Astrocyte of the hippocampus (primary cell): ENCODE measurements at regions not wholly inside any gene's neighbourhood (a gene's known extent, or its start where the extent isn't known, plus 50 kb on each side); places are given as distances from the start of the nearest gene placed in this dataset.

ENCODE experiments used
- DNase-seq: peaks from one replicate; pipeline ENCODE4 v3.0.0; 2011; ENCODE audit warnings: low read depth, low spot score

DNA sequence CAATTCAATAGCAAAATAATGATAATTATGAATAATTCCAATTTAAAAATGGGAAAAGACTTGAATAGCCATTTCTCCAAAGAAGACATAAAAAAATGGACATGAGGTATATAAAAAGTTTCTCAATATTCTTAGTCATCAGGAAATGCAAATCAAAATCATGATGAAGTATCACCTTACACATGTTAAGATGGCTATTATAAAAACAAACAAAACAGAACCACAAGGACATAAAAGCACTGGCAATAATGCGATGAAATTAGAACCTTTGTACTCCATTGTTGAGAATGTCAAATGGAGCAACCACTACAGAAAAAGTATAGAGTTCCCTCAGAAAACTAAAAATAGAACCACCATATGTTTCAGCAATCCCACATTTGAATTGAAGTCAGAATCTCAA lies 1186.1 kb downstream of the SLITRK5 start:
- DNase-seq = no peak

- no peak for DNase-seq
These were observed 1191.0 kb downstream of the SLITRK5 start for GRCh38 chr13:88862095-88862620.

DNA sequence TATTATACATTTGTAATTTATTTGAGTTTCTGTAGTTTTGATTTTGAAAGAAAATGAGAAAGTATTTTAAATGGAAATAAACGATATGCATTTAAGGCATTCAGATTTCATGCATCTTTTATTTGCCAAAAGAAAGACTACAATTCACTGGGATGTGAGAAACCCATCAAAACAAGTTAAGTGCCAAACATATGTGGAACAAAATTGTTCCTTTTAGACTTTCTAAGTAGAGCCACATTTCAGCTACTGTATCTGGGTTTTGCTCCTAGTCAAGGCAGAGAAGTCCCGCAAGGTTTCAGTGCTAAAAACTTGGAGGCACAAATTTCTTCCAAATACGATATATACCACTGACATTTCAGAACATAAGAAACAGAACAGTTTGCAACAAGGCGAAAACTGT lies 1191.9 kb downstream of the SLITRK5 start:
- DNase-seq = no peak

DNA sequence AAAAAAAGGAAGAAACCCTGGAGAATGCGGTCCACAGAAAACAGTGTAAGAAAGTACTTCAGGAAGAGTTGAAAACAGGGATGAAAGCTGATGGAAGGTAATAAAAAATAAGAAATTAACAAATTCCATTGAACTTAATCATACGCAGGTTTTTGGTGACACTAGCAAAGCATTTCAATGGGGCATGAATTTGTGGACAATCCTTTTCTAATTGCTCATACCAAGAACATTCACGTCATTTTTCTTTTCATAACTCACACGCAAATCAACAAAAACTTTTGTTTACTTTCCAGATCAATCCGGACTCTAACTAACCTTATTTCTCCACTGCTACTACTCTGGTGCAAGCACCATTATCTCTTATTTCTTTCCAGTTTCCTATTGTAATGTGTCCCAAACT lies 1195.0 kb downstream of the SLITRK5 start:
- DNase-seq = peak; percentile 36

- no peak for DNase-seq
These were observed 1212.6 kb downstream of the SLITRK5 start for GRCh38 chr13:88883741-88884140.

- no peak for DNase-seq
These were observed 1216.0 kb downstream of the SLITRK5 start for GRCh38 chr13:88887045-88887662.

- no peak for DNase-seq
These were observed 1224.2 kb downstream of the SLITRK5 start for GRCh38 chr13:88895261-88895941.

GRCh38 chr13:88896466-88896865 lies 1225.3 kb downstream of the SLITRK5 start:
- DNase-seq = no peak

DNA sequence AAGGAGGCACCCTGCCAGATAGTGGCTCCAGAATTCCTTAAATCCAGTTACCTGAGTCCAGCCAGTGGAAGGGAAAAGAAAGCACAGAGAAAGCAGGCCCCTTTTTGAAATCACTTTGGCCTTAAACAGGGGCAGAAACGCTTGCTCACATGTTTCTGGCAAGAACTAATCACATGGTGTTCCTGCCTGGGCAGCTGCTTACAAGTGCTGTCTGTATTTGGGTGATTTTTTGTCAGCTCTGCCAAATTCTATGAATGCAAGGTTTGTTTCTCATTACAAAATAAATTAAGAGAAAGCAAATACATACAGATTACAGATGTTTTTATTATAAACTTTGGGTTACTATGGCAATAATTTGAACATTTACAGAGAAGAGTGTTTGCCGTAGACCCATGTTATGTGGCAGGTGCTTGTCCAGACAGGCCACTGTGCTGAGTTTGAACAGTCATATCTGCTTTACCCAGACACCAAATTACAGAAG lies 1237.8 kb downstream of the SLITRK5 start:
- DNase-seq = no peak

GRCh38 chr13:88919970-88920628 lies 1248.9 kb downstream of the SLITRK5 start:
- no peak for DNase-seq

DNA sequence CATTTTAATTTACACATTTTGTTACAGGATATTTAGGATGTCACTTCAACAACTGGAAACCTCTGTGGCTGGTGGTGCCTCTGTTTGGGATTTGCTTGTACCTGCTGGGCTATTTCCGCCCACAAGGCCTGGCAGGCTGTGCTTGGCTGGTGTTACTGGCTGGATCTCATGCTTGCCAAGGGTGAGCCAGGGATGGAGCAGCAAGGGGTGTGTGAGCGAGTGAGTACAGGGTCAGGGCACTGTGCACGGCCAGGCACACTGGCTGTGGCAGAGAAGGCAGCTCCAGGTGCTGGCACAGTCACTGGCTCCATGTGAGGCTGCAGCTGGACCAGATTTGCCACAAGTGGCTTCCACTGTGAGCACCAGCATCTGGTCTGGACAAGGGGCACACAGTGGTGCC lies 1254.8 kb downstream of the SLITRK5 start:
- DNase-seq = no peak

DNA sequence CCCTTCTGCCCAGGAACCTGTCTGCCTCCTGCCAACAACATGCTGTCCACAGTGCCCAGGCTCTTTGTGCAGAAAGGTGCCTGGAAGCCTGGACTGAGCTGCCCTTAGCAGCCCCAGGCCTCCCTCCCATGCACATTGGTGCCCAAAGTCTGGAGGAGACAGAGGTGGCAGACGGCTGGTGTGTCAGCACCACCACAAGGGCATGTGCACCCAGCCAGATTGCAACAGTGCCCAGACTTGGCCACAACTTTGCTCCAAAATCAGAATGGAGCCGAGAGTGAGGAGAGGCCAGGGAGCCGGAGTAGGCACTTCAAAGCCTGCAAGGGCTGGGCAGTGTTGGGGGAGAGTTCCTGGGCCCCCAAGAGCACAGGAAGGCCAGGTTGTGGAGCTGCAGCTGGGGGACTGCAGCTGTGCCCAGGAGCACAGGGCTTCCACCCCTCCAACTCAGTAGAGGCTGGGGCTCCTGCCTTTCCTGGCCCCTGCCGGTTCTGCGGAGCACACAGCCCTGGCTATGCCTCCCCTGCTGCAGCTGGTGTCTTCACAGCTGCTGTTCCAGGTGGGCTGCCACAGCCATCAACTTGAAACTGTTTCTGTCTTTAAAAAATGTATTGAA lies 1255.8 kb downstream of the SLITRK5 start:
- DNase-seq = no peak

- no peak for DNase-seq
These were observed 1261.8 kb downstream of the SLITRK5 start for GRCh38 chr13:88932950-88933349.

DNA sequence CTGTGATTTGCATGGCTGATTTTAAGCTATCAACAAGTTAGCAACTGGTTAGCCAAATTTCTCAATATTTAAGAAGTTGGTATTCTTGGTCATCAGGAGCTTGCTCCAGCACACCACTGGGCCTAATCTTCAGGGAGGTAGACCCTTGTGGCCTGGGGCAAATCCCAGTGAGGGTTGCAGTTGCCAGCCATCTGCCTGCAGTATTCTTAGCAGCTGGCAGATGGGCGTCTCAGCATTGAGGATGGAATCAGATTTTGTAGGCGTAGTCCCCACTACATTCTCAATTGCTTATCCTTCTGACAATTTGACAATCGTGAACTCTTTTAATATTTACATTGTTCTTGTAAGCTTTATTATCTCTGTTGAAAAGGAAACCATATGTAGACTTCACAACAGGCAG lies 1266.2 kb downstream of the SLITRK5 start:
- no peak for DNase-seq

DNA sequence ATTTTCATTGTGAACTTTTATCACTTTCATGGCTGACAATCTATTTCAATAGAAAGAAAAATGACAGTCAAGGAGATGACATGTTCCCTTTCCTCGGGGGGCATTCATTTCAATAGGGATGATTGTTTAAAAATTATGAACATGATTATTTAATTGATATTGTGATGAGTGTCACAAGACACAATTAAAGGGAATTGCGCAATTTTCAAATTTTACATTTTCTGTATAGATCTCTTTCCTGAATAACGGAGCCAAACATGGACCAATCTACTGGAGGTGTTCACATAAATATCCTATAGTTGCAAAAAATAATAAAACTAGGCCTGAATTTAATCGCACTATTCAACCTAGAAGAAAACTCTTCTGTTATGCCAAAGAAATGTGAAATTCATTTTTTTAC lies 1274.6 kb downstream of the SLITRK5 start:
- DNase-seq = no peak

DNA sequence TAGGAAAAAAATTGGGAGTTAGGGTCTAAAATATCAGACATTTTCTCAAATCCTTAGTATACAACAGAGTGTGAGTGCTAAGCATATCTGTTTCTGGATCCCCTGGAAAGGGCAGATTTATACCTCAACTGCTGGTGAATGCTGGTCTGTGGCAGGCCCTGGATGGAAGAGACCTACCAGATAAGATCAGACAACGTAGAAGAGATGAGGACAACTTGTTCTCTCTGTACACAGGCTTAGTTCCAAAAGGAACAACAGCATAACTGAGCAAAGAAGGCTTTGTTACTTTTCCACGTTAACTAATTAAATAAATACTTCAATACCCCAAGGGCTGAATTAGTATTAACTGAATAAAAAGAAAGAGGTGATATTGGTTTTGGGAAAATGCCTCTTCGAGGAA lies 1277.3 kb downstream of the SLITRK5 start:
- DNase-seq = no peak

GRCh38 chr13:88958821-88959220 lies 1287.7 kb downstream of the SLITRK5 start:
- DNase-seq = peak; percentile 52

DNA sequence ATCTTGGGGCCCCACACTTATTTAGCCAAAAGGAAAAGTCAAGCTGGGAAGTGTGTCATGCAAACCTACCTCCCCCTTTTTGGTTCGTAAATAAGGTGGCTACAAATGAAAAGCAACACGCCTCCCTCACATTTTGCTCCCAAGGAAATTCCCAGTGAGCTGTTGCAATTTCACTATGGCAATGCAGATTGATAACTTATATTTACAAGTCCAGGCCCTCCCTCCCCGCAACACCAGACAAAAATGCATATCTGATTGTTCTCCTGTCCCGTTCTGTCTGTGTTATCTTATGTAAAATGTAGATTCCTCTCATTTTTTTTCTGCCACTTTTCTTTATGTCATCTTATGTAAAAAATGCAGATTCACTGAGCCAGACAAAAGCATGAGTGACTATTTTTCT lies 1305.3 kb downstream of the SLITRK5 start:
- DNase-seq = no peak

- no peak for DNase-seq
These were observed 1307.4 kb downstream of the SLITRK5 start for GRCh38 chr13:88978607-88979006.

DNA sequence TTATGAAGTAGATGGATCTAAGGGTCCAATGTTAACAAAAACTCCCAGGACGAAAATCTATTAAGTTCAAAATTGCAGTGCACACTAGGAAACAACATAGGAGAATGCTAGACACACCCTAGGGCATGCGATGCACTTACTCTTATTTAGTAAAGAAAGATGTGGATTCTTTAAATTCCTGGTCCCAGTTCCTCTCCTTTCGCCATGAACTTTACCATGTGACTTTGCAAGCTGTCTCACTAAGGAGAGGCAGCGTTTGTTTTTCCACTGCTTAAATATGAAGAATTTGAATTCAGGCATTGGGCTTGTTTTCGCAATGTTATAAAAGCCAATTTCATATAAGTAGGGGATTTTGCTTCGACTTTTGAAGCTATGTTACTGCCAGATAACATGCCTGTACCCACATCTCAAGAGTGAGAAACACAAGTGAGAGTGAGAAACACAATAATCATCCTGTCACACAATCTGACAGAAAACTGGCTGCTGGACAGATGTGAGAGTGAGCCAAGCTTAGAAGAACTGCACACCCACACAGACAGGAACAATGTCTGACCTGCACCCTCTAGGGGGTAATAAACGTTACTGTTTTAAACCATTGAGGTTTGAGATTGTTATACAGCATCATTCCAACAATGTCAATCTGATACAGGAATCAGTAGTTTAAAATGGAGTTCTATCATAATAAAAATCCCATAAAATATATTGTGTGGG lies 1308.4 kb downstream of the SLITRK5 start:
- DNase-seq = peak; percentile 23

DNA sequence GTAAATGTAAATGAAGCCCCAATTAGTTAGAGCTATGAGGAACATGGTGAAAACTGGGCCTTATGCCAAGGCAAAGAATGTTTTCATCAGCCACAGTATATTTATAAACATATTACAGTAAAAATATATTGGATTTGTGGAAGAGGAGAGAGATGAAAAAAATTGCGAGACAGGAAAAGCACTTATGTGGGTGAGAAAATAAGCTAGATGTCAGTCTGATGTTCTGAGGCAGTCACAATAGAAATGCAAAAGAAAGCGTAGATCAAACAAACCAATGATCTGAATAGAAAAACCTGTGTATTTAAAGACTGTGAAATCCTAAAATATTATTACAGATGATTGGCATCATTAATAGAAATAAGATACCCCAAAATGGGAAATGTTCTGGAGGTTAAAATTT lies 1332.5 kb downstream of the SLITRK5 start:
- no peak for DNase-seq

DNA sequence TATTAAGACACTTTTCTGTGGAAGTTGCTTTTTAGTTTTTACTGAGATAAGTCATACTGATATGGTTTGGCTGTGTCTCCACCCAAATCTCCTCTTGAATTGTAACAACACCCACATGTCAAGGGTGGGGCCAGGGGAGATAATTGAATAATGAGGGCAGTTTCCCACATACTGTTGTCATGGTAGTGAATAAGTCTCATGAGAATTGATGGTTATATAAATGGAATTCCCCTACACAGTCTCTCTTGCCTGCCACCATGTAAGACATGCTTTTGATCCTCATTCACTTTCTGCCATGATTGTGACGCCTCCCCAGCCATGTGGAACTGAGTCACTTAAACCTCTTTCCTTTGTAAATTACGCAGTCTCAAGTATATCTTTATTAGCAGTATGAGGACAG lies 1340.4 kb downstream of the SLITRK5 start:
- DNase-seq = no peak
